ENCODE measurements at regions not wholly inside any gene's neighbourhood (a gene's known extent, or its start where the extent isn't known, plus 50 kb on each side); places are given as distances from the start of the nearest gene placed in this dataset.

DNA sequence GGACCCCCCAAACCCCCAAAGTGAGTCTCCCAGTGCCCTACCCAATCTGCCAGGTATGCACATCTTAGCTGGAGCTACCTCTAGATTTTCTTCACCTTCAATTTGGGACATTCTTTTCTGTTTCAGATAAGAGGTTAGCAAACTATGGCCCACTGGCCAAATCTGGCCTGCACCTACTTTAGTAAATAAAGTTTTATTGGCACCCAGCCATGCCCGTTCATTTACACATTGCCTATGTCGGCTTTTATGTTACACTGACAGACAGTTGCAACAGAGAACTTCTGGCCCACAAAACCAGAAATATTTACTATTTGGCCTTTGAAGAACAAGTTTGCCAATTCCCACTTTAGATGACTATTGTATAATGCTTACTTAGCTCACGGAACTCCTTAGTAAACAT is 55.9 kb upstream of the STX16 start (continued):
- TF ChIP-seq TAF7 (optimal IDR thresholded peaks at IDR 0.05; ENCODE audit: borderline replicate concordance, low read depth, low read length) = no peak

All from H1 (cell line).